VCaP (cell line): ENCODE measurements at regions not wholly inside any gene's neighbourhood (a gene's known extent, or its start where the extent isn't known, plus 50 kb on each side); places are given as distances from the start of the nearest gene placed in this dataset.
"Not testable (repeated sequence)": the region's sequence is repeated elsewhere in the genome, so short reads cannot be mapped to it uniquely, and the experiment has no call there.

Experiments
- H3K27ac ChIP-seq: fragments of 450-650 bp; 2 replicates; pipeline ENCODE4 v1.5.1; 2017
- TF ChIP-seq, protein P1 (sequence below): fragments of 450-650 bp; conservative IDR thresholded peaks from 2 replicates; pipeline ENCODE4 v1.5.1; 2017; ENCODE audit warnings: mild to moderate bottlenecking, moderate library complexity

DNA sequence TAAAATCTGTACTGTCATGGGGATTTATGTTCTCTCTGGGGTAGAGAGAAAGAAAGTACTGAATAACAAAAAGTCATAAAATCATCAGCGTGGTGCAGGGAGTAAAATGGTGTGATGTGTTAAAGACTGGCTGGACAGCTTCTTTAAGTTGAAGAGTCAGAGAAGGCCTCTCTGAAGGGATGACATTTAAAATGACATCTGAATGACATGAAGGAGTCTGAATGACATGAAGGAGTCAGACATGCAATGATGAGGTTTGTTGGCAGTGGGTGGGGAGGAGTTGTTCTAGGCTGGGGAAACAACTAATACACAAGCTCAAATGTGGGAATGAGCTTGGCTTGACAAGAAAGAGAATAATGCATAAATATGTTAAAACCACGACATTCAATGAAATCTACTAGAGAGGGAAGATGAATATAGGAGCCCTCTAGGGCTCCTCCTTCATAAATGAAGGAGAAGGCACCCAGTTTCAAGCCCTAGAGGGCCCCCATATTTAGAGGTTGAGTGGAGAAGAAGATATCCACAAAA is 63.9 kb upstream of the KIT start:
- H3K27ac ChIP-seq = no peak overlapping the region
- TF ChIP-seq, protein P1, sequence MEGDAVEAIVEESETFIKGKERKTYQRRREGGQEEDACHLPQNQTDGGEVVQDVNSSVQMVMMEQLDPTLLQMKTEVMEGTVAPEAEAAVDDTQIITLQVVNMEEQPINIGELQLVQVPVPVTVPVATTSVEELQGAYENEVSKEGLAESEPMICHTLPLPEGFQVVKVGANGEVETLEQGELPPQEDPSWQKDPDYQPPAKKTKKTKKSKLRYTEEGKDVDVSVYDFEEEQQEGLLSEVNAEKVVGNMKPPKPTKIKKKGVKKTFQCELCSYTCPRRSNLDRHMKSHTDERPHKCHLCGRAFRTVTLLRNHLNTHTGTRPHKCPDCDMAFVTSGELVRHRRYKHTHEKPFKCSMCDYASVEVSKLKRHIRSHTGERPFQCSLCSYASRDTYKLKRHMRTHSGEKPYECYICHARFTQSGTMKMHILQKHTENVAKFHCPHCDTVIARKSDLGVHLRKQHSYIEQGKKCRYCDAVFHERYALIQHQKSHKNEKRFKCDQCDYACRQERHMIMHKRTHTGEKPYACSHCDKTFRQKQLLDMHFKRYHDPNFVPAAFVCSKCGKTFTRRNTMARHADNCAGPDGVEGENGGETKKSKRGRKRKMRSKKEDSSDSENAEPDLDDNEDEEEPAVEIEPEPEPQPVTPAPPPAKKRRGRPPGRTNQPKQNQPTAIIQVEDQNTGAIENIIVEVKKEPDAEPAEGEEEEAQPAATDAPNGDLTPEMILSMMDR = no peak

DNA sequence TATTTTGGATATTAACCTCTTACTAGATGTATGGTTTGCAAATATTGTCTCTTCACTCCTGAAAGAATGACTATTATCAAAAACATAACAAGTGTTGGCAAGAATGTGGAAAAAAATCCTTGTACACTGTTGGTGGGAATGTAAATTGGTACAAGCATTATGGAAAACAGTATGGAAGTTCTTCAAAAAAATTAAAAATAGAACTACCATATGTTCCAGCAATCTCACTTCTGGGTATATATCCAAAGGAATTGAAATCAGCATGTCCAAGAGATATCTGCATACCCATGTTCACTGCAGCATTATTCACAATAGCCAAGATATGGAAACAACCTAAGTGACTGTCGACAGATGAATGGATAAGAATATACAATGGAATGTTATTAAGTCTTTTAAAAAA is 61.6 kb upstream of the KIT start:
- TF ChIP-seq, protein P1 = no peak
- no peak overlapping the region for H3K27ac ChIP-seq

DNA sequence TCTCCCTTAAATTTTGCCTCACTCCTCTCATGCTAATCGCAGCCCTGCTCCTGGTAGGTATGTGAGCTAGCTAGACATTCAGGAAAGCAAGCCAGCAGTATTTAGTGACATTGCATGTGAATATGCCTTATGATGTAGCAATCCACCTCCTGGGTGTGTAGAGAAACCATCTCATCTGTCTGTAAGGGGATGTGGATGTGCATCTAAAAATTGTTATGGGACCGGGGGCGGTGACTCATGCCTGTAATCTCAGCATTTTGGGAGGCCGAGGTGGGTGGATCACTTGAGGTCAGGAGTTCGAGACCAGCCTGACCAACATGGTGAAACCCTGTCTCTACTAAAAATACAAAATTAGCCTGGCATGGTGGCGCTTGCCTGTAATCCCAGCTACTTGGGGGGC is 60.1 kb upstream of the KIT start:
- not testable (repeated sequence) for H3K27ac ChIP-seq

DNA sequence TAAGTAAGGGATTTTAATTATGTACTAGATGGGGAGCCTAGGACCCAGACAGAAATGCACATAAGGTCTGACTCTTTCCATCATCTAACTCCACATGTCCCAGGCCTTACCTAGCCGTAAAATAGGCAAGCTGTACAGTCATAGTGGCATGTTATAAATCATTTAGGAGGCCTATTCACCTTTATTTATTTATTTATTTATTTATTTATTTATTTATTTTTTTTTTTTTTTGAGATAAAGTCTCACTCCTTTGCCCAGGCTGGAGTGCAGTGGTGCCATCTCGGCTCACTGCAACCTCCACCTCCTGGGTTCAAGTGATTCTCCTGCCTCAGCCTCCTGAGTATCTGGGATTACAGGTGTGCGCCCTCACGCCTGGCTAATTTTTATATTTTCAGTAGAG is 55.6 kb upstream of the KIT start:
- H3K27ac ChIP-seq = not testable (repeated sequence)

DNA sequence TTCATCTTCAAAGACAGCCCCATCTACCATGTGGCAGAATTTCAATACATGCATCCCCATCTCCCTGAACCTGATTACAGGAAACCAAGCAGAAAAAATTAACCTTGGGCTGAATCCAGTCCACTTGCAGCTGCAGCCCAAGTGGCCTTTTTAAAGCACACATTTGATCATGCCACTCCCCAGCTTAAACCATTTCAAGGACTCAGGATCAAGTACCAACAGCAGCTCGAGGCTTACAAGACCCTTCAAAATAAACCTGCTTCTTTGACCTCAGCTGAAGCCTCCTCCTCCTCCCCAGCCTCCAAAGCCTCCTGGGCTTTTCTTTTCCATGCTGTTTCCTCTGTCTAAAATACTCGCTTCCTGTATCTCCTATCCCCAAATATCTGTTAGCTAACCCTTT is 50.7 kb upstream of the KIT start:
- no peak overlapping the region for H3K27ac ChIP-seq
- TF ChIP-seq, protein P1 = no peak

DNA sequence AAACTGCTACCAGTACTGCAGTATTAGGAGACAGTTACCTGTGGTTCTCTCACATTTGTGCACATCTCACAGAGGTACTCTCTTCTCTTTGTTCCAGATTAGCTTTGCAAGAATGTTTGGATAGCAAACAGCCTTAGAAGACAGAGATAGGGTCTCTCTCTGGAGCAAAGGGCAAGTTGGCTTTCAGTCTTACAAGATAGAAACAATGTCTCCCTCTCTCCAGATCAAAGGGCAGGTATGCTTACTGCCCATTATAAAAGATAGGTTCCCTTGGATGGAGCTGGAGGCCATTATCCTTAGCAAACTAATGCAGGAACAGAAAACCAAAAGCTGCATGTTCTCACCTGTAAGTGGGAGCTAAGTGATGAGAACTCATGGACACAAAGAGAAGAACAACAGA is 50.2 kb upstream of the KIT start:
- TF ChIP-seq, protein P1 = no peak
- H3K27ac ChIP-seq = no peak overlapping the region
